Loucy (cell line): ENCODE measurements at regions not wholly inside any gene's neighbourhood (a gene's known extent, or its start where the extent isn't known, plus 50 kb on each side); places are given as distances from the start of the nearest gene placed in this dataset.

ENCODE experiments used
- H2AFZ ChIP-seq: fragments of 200-600 bp; sonication (generic); 2 replicates; pipeline ENCODE4 v1.6.0; 2016; ENCODE audit warnings: antibody characterized with exemption, mild to moderate bottlenecking, low read length, moderate library complexity
- H3F3A ChIP-seq: fragments of 200-600 bp; 2 replicates; pipeline ENCODE4 v1.6.0; 2016; ENCODE audit warnings: antibody characterized with exemption, low read depth, mild to moderate bottlenecking
- H3K27me3 ChIP-seq: fragments of 200-600 bp; sonication (generic); 2 replicates; pipeline ENCODE4 v1.6.1; 2014; ENCODE audit warnings: low read length, mild to moderate bottlenecking; ENCODE audit not compliant: insufficient read depth, poor library complexity, severe bottlenecking
- H3K36me3 ChIP-seq: fragments of 200-600 bp; sonication (generic); 2 replicates; pipeline ENCODE4 v1.6.1; 2016; ENCODE audit warnings: low read length; ENCODE audit not compliant: insufficient read depth
- H3K4me1 ChIP-seq: fragments of 200-600 bp; sonication (generic); 2 replicates; pipeline ENCODE4 v1.5.1; 2014; ENCODE audit warnings: low read length, mild to moderate bottlenecking; ENCODE audit not compliant: insufficient read depth, poor library complexity, severe bottlenecking
- H3K4me2 ChIP-seq: fragments of 200-600 bp; sonication (generic); 2 replicates; pipeline ENCODE4 v1.6.0; 2014; ENCODE audit warnings: antibody characterized with exemption, low read length, low read depth, mild to moderate bottlenecking; ENCODE audit not compliant: poor library complexity, severe bottlenecking
- H3K4me3 ChIP-seq: fragments of 200-600 bp; sonication (generic); 2 replicates; pipeline ENCODE4 v1.5.1; 2014; ENCODE audit warnings: low read length, mild to moderate bottlenecking, mixed read lengths; ENCODE audit not compliant: poor library complexity, severe bottlenecking
- H3K79me2 ChIP-seq: fragments of 200-600 bp; sonication (generic); 2 replicates; pipeline ENCODE4 v1.6.1; 2014; ENCODE audit warnings: low read length; ENCODE audit not compliant: insufficient read depth
- H3K9ac ChIP-seq: fragments of 200-600 bp; sonication (generic); 2 replicates; pipeline ENCODE4 v1.6.0; 2014; ENCODE audit warnings: mild to moderate bottlenecking, low read depth, low read length, moderate library complexity; ENCODE audit not compliant: poor library complexity, severe bottlenecking
- H3K9me2 ChIP-seq: fragments of 200-600 bp; sonication (generic); replicated peaks from 2 replicates; pipeline ENCODE4 v1.6.1; 2016; ENCODE audit warnings: low read depth, low read length, mixed read lengths
- H3K9me3 ChIP-seq: fragments of 200-600 bp; sonication (generic); 2 replicates; pipeline ENCODE4 v1.6.1; 2014; ENCODE audit warnings: mild to moderate bottlenecking, antibody characterized with exemption, low read length, low read depth; ENCODE audit not compliant: insufficient read depth
- H4K20me1 ChIP-seq: fragments of 200-600 bp; sonication (generic); 2 replicates; pipeline ENCODE4 v1.6.0; 2014; ENCODE audit warnings: antibody characterized with exemption, low read length, mild to moderate bottlenecking; ENCODE audit not compliant: insufficient read depth, poor library complexity, severe bottlenecking
- EZH2phosphoT487 ChIP-seq: fragments of 200-600 bp; IDR thresholded peaks from 2 replicates; pipeline ENCODE4 v1.6.1; 2018; ENCODE audit warnings: antibody characterized with exemption, mild to moderate bottlenecking, moderate library complexity, borderline replicate concordance
- TF ChIP-seq, protein P1 (sequence below): fragments of 200-600 bp; sonication (generic); conservative IDR thresholded peaks from 2 replicates; pipeline ENCODE4 v1.5.1; 2014; ENCODE audit warnings: mild to moderate bottlenecking, antibody characterized with exemption, low read length

DNA sequence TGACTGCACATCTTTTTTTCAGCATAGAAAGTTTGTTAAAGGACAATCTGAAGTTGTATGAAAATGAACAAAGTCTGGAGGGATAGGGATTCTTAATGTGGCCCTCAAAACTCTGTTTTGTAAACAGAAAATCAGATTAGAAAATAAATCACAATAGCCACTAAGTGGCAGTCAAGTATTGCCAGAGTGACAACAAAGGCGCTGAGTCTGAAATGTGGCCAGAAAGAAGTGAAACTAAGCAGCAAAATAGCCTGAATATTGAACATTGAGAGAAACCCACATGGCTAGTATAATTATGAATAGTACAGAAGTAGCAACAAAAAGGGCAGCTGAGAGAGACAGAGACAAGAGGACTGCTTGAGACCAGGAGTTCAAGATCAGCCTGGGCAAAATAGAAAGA is 81.1 kb upstream of the CT45A1 start:
- no peaks in the 10 kb centered on the region for H3F3A ChIP-seq
- H4K20me1 ChIP-seq: no peaks in the 10 kb centered on the region
- H3K27me3 ChIP-seq: no peaks in the 10 kb centered on the region
- no peaks in the 10 kb centered on the region for H3K9me2 ChIP-seq
- no peaks in the 10 kb centered on the region for H3K9me3 ChIP-seq
- H3K9ac ChIP-seq: no peak overlapping the region
- no peaks in the 10 kb centered on the region for H3K79me2 ChIP-seq
- H3K4me3 ChIP-seq: no peak overlapping the region
- H3K36me3 ChIP-seq: no peaks in the 10 kb centered on the region
- H2AFZ ChIP-seq: no peak overlapping the region
- no peaks in the 10 kb centered on the region for H3K4me1 ChIP-seq
- no peak for TF ChIP-seq EZH2phosphoT487
- TF ChIP-seq, protein P1, sequence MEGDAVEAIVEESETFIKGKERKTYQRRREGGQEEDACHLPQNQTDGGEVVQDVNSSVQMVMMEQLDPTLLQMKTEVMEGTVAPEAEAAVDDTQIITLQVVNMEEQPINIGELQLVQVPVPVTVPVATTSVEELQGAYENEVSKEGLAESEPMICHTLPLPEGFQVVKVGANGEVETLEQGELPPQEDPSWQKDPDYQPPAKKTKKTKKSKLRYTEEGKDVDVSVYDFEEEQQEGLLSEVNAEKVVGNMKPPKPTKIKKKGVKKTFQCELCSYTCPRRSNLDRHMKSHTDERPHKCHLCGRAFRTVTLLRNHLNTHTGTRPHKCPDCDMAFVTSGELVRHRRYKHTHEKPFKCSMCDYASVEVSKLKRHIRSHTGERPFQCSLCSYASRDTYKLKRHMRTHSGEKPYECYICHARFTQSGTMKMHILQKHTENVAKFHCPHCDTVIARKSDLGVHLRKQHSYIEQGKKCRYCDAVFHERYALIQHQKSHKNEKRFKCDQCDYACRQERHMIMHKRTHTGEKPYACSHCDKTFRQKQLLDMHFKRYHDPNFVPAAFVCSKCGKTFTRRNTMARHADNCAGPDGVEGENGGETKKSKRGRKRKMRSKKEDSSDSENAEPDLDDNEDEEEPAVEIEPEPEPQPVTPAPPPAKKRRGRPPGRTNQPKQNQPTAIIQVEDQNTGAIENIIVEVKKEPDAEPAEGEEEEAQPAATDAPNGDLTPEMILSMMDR: peak; percentile 30
- no peak overlapping the region for H3K4me2 ChIP-seq

DNA sequence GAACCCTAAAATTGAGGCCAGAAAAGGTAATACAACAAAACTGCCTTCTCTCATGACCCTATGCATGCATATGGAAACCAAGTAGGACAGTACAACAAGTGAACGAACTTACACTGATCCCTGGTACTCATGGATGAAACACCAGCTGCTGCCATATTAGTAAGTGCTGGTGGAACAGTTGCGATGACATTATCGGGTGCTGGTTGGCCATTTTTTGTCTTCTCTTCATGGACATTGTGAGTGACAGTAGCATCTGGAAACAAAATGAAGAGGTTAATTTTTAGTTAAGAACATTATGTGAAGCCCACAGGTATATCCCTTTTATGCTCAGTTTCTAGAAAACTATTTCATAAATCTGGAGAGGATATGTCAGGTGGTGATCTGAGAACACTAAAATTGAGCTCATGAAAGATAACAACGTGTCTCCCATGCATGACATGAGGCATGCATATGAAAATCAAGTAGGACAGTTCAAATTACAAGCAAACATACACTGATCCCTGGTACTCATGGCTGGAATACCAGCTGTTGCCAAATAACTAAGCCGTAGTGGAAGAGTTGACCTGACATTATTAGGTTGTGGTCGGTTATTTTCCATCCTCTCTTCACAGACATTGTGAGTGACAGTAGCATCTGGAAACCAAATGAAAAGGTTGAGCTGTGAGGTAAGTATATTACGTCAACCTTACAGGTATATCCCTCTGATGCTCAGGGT is 74.2 kb upstream of the CT45A1 start:
- H3K4me1 ChIP-seq: no peaks in the 10 kb centered on the region
- no peaks in the 10 kb centered on the region for H3K9me2 ChIP-seq
- H3K36me3 ChIP-seq: no peaks in the 10 kb centered on the region
- H3K4me3 ChIP-seq: no peak overlapping the region
- no peaks in the 10 kb centered on the region for H3K9me3 ChIP-seq
- no peaks in the 10 kb centered on the region for H3K79me2 ChIP-seq
- H2AFZ ChIP-seq: no peak overlapping the region
- H3K27me3 ChIP-seq: no peaks in the 10 kb centered on the region
- no peak overlapping the region for H3K9ac ChIP-seq
- H4K20me1 ChIP-seq: no peaks in the 10 kb centered on the region
- TF ChIP-seq, protein P1: no peak
- no peak for TF ChIP-seq EZH2phosphoT487
- H3K4me2 ChIP-seq: no peak overlapping the region
- H3F3A ChIP-seq: no peaks in the 10 kb centered on the region

DNA sequence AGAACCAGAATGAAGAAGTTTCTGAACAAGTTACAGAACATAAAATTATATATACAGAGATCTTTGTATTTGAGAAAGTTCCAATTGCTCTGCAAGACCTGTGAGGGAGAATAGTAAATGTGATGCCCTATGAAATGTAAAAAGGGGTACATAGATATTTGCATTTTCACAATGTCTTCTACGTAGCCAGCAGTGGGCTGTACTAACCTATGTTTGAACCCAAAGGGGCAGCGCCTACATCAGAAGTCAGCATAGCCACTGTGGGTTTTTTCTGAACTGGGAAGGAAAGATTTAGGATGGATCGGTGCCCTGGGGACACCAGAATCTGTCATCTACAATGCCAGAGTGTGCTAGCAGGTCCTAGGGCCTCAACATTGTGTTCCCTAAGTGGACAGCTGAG is 69.5 kb upstream of the CT45A1 start:
- no peaks in the 10 kb centered on the region for H3K79me2 ChIP-seq
- TF ChIP-seq EZH2phosphoT487: no peak
- TF ChIP-seq, protein P1: no peak
- H3K9me2 ChIP-seq: no peaks in the 10 kb centered on the region
- no peak overlapping the region for H2AFZ ChIP-seq
- H3K9ac ChIP-seq: no peak overlapping the region
- no peaks in the 10 kb centered on the region for H3K27me3 ChIP-seq
- no peak overlapping the region for H3K4me3 ChIP-seq
- no peaks in the 10 kb centered on the region for H3K9me3 ChIP-seq
- no peaks in the 10 kb centered on the region for H3K4me1 ChIP-seq
- H4K20me1 ChIP-seq: no peaks in the 10 kb centered on the region
- no peaks in the 10 kb centered on the region for H3F3A ChIP-seq
- no peak overlapping the region for H3K4me2 ChIP-seq
- H3K36me3 ChIP-seq: no peaks in the 10 kb centered on the region
